ENCODE measurements at regions not wholly inside any gene's neighbourhood (a gene's known extent, or its start where the extent isn't known, plus 50 kb on each side); places are given as distances from the start of the nearest gene placed in this dataset.

- no peak for TF ChIP-seq CTCF (IDR thresholded peaks at IDR 0.05; ENCODE audit: borderline replicate concordance, control extremely low read depth, extremely low read depth, insufficient read depth, missing control alignments)
- DNase-seq (ENCODE audit: low spot score), result no peak
- in situ Hi-C loops (cut with MboI; ENCODE audit: low sequenced_read_pairs, unreplicated experiment), result no loop called here
Observed at GRCh38 chr9:135301271-135302263, 178.0 kb upstream of the PPP1R26 start.

GRCh38 chr9:135302329-135303279 lies 177.0 kb upstream of the PPP1R26 start:
- TF ChIP-seq CTCF (IDR thresholded peaks at IDR 0.05; ENCODE audit: borderline replicate concordance, control extremely low read depth, extremely low read depth, insufficient read depth, missing control alignments), result no peak
- in situ Hi-C loops (cut with MboI; ENCODE audit: low sequenced_read_pairs, unreplicated experiment), result no loop called here
- DNase-seq (ENCODE audit: low spot score), result no peak

GRCh38 chr9:135303280-135303647 lies 176.3 kb upstream of the PPP1R26 start:
- no peak for DNase-seq (ENCODE audit: low spot score)
- in situ Hi-C loops (cut with MboI; ENCODE audit: low sequenced_read_pairs, unreplicated experiment), result no loop called here

GRCh38 chr9:135303865-135304499 lies 175.6 kb upstream of the PPP1R26 start:
- in situ Hi-C loops (cut with MboI; ENCODE audit: low sequenced_read_pairs, unreplicated experiment), result no loop called here
- no peak for TF ChIP-seq CTCF (IDR thresholded peaks at IDR 0.05; ENCODE audit: borderline replicate concordance, control extremely low read depth, extremely low read depth, insufficient read depth, missing control alignments)
- DNase-seq (ENCODE audit: low spot score), result no peak

More at GRCh38 chr9:135303280-135303647, 176.3 kb upstream of the PPP1R26 start:
- no peak for TF ChIP-seq CTCF (IDR thresholded peaks at IDR 0.05; ENCODE audit: borderline replicate concordance, control extremely low read depth, extremely low read depth, insufficient read depth, missing control alignments)

GRCh38 chr9:135304886-135305285 lies 174.7 kb upstream of the PPP1R26 start:
- in situ Hi-C loops (cut with MboI; ENCODE audit: low sequenced_read_pairs, unreplicated experiment), result no loop called here
- no peak for TF ChIP-seq CTCF (IDR thresholded peaks at IDR 0.05; ENCODE audit: borderline replicate concordance, control extremely low read depth, extremely low read depth, insufficient read depth, missing control alignments)
- DNase-seq (ENCODE audit: low spot score), result no peak

Data from GM13976 (cell line).